HG03175 (cell line): ENCODE measurements at regions not wholly inside any gene's neighbourhood (a gene's known extent, or its start where the extent isn't known, plus 50 kb on each side); places are given as distances from the start of the nearest gene placed in this dataset.
"Not testable (repeated sequence)": the region's sequence is repeated elsewhere in the genome, so short reads cannot be mapped to it uniquely, and the experiment has no call there.

Experiments
- ATAC-seq: cut with Tn5 transposase; IDR thresholded peaks from one replicate; pipeline ENCODE4 v1.9.1; 2021; ENCODE audit warnings: mild to moderate bottlenecking, moderate library complexity; ENCODE audit not compliant: unreplicated experiment

- ATAC-seq, result no peak
Observed at GRCh38 chr11:116352881-116353280, 419.9 kb downstream of the BUD13 start.

GRCh38 chr11:116348226-116348625 is 424.6 kb downstream of the BUD13 start:
- ATAC-seq, result no peak

DNA sequence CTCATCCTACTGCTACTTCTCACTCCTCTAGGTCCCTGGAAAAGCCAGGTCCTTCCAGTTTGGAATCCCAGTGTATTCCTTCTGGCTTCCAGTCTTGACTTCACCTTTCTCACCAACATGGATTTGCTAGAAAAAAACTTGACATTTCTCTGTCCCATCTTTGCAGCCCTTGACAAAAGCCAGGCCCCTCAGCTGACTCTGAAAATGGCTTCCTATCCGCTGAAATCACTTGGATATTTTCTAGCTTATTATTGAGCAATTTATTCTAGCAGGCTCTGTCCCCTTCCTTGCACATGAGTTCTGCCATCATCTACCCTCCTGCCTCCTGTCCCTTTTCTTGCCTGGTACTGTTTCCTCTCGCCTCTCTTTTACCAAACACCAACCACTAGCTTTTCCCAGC is 427.2 kb downstream of the BUD13 start:
- no peak for ATAC-seq

DNA sequence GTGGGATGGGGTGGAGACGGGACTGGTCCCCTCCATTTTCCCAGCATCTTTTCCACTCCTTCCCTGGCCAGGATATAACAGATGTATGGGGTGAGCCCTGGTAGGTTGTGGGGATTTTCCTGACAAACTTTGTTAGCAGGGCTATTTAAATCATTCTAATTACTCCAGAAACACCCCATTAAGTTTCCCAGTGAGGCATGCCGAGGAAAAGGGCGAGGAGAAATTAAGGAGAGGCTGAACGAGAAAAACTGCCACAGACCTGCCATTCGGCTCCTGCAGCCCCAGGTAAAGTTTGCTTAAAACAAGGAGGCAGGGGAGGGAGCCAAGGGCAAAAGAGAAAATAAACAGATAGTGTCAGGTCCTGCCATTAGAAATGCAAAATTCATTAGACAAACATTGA is 428.2 kb downstream of the BUD13 start:
- ATAC-seq, result no peak

DNA sequence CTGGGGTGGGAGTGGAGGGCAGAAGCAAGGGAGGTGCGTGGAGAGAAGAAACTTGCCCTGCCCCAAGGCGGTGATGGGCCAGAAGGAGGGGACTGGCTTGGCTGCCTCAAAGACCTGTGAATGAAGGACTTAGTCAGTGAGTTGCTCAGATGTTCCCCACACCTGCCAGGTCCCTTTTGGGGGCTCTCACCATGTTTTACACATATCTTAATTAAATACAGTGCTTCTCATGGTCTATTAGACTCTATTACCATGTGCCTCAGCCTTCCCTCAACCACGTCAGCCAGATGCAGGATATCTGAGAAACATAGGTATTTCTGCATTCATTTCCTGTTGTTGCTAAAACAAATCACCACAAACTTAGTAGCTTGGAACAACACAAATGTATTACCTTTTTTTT is 429.5 kb downstream of the BUD13 start:
- ATAC-seq, result no peak

GRCh38 chr11:116342148-116342547 is 430.6 kb downstream of the BUD13 start:
- ATAC-seq, result no peak

- no peak for ATAC-seq
Observed at GRCh38 chr11:116339306-116340098, 433.3 kb downstream of the BUD13 start.

- ATAC-seq, result not testable (repeated sequence)
Observed at GRCh38 chr11:116338500-116338899, 434.3 kb downstream of the BUD13 start.

DNA sequence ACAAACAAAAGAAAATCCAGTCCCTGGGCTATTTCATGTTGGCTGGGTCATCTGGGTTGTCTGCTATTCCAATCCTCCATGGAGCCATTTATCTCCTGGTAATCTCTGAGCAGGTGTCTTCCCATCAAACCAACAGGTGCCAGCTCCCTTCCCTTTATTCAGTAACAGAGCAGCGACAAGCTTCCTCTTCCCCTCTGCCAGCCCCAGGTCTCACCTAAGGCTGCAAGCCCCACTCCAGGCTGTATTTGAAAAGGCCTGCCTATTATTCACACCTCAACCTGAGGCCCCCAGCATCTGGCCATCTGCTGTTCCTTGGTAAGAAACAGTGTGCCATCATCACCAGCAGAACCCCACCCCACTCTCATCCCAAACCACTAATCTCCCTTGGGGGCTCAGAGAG is 436.2 kb downstream of the BUD13 start:
- no peak for ATAC-seq

DNA sequence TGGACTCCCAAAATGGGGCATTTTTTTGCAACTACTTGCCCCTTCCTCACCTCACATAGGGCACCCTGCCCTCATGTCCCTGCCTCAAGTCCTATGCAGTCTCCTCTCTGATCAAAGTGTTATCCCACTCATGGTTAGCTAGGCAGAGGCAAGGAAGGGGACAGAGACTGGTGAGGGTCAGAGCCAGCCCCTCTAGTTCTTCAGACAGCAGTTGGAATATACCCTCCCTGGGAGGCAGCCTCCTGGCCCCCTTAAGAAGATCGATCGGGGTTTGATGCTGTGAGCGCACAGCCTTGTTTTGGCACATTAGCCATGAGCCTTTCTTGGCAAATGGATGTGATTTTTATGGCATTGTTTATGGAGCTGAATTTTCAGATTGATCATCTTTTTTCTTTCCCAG is 436.9 kb downstream of the BUD13 start:
- ATAC-seq, result no peak

DNA sequence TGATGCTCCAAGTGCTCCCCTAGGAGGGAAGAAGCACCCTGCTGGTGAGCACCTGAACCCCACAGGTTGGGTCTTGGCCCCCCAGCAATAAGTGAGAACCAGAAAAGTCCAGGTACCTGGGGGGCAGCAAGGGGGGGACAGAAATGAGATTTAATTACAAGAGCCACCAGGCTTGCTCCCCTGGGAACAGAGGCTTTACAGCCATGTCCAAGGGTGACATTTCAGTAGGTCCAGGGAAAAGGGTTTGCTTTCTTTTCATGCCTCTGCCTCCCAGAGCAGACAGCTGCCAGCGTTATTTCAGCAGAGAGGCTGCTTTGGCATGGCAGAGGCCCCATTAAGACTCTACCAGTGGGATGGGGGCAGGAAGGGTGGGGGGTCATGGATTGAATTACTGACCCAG is 437.7 kb downstream of the BUD13 start:
- ATAC-seq, result no peak

- no peak for ATAC-seq
Observed at GRCh38 chr11:116334596-116334995, 438.2 kb downstream of the BUD13 start.

DNA sequence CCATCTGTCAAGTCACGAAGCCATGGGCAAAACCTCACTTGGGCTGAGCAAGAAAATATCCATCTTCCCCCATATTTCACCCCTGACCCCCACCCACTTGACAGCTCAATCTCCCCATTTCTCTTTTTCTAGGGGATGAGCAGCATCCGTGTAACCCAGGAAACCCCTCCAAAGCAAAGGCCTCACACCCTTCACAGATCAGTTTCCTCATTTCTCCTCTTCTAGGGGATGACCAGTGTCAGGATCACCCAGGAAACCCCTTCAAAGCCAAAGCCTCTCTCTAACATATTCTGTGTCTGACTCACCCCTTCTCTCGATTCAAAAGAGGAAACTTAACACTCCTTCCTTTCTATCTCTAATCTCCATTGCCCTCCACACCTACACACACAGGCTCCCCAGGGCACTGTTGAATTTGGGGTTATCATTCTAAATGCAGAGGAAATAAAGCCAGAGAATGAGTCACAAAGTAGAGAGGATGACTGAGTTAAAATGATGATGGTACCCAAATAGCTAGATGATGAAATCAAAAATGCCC is 439.7 kb downstream of the BUD13 start:
- no peak for ATAC-seq

DNA sequence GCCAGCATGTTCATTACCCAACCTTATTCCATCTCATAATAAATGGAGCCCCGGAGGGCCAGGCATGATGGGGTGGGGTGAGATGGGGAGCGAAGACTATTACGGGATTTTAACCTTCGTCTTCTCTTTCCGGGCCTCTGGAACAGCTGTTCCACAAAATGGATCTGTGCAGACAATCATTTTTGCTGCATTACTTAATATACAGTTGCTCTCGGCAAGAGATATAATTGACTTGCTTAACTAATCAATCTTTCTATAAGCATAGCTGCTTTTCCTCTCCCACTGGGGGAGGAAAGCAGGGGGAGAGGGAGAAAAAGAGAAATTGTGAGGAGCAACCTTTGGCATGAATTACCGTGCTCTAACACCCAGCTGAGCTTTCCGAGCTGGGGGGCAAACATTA is 440.4 kb downstream of the BUD13 start:
- no peak for ATAC-seq

DNA sequence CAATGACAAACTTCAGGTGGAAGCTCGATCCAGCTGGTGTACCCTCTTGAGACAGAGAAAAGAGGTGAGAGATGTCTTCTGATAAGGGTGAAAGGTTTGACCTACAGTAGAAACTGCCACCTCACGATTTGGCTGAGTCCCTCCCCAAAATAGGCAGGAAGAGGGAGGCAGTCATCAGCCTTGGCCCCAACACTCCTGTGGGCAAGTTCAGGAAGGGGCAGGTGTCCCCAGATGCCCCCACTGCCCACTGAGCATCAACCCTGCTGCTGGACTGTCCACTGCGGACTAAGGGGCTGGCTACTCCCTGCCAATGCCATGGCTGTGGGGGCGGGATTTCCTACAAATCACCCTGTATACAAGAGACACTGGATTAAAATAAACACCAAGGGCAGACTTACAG is 441.4 kb downstream of the BUD13 start:
- ATAC-seq, result no peak

DNA sequence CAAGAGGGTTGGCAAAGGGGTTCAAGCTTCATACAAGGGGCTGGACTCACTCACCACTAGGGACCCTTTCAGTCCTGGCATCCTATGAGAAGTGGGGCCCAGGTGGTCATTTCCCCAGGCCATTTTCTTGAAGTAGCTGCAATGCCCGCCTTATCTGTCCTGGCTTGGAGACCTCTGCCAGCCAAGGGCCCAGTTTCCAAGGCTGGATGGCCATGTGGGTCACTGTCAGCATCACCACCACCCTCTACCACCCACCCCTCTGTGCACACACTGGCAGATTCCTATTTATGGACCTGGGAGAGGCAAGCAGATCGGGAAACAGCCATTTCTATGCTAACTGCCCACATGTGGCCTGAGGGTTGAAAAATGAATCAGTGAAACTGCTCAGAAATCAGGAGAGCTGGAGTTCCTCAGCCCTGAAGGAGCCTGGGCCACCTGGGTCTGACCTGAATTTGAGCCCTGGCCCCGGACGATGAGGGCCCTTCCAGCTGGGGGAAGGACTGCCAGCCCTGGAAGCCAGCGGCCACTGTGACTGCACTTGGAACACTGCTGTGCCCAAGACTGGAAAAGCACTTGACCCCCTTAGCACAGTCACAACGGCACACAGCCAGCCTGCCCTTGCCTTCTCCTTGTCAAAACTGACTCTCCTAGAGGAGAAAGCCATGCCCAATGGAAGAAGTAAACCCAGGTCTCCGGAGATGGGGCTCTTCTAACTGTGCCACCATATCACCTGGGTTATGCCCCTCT is 442.2 kb downstream of the BUD13 start:
- no peak for ATAC-seq

- no peak for ATAC-seq
Observed at GRCh38 chr11:116329354-116330090, 443.3 kb downstream of the BUD13 start.

DNA sequence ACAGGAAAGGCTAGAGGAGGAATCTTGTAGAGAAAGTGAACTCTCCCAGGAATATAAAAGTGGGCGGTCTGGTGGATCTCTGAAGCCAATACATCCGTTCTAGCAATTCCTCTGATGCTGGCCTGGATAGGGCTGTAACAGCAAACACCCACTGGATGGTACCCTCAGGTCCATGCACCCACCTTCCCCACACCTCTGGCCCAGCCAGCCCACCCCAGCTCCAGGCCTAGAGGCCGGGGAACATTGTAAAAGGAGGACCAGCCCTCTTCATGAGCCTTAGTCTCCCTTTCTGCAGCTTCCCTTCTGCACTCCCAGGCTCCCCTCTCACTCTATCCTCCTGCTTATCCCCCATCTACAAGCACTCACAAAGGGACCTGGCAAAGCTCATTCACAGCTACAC is 443.9 kb downstream of the BUD13 start:
- no peak for ATAC-seq

DNA sequence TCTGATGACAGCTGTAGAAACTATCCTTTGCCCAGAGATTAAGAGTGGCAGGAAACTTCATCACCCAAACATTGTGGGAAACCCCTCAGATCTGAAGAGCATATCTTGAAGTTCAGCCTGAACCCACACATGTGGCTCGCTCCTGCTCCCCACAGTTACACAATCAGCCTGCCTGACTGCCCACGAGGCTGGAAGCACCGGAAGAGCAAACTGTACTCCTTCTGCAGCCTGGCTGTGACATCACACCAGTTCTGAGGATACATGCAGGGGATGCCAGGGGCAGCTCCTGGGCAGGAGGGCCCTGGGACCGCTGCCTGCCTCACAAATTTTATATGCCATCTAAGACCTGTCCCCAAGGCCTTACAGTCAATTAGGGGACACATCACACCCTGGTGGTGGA is 444.4 kb downstream of the BUD13 start:
- ATAC-seq, result no peak

DNA sequence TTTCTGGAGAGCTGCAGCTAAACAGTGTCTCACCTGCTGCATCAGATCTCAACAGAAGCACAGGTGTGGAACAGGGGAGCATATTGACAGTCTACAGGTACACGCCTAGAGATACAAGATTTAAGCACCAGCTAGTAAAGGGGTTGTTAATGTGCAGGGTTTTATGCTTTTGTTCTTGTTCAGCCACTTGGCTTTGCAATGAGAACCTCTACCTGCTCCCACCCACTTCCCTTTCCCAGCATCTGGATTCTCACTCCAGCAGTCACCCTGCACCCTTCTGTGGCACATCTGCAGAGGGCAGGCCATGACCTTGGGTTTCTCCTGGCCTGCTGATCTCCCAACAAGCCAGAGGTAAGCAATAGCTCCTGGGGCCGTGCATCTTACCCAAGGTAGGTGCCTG is 446.6 kb downstream of the BUD13 start:
- ATAC-seq, result no peak

GRCh38 chr11:116325247-116325646 is 447.5 kb downstream of the BUD13 start:
- ATAC-seq, result no peak
